ENCODE measurements at regions not wholly inside any gene's neighbourhood (a gene's known extent, or its start where the extent isn't known, plus 50 kb on each side); places are given as distances from the start of the nearest gene placed in this dataset.

- no peak for TF ChIP-seq CTCF (IDR thresholded peaks at IDR 0.05)
- TF ChIP-seq POLR2AphosphoS5 (IDR thresholded peaks at IDR 0.05), result no peak
These were observed 238.4 kb upstream of the MYO3A start for GRCh38 chr10:25695586-25695985.
